KOPT-K1 (cell line): ENCODE measurements at regions not wholly inside any gene's neighbourhood (a gene's known extent, or its start where the extent isn't known, plus 50 kb on each side); places are given as distances from the start of the nearest gene placed in this dataset.
A peak's percentile ranks its signal among the peaks of the same experiment; 100 is the strongest.

Experiments
- H3K27ac ChIP-seq: fragments of 200-600 bp; sonication (generic); 2 replicates; pipeline ENCODE4 v1.5.1; 2016; ENCODE audit warnings: antibody characterized with exemption, mild to moderate bottlenecking, low read depth, low read length; ENCODE audit not compliant: poor library complexity, severe bottlenecking
- H3K36me3 ChIP-seq: fragments of 200-600 bp; sonication (generic); 2 replicates; pipeline ENCODE4 v1.5.1; 2017; ENCODE audit warnings: antibody characterized with exemption, mild to moderate bottlenecking, low read length, moderate library complexity; ENCODE audit not compliant: insufficient read depth
- H3K9me3 ChIP-seq: fragments of 200-600 bp; sonication (generic); 2 replicates; pipeline ENCODE4 v1.5.1; 2017; ENCODE audit warnings: antibody characterized with exemption, low read length, mild to moderate bottlenecking; ENCODE audit not compliant: insufficient read depth, poor library complexity, severe bottlenecking

DNA sequence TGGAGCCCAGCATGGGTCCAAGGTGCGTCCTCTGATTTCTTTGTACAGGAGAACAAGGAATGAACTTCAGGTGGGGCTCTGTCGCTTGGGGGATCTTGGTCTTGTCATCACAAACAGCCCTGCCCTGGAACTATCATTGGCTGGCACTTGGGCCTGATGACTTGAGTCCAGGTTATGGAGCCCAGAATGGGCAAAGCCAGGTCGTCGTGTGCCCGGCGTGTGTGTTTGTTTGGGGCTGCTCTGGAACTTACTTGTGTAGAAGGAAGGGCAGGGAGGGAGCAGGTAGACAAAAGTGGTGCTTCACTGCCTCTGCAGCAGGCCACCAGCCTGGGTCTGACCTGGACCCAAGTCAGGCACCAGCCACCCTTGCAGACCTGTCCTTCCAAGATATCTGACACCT, 306.3 kb upstream of the HS6ST1 start:
- Histone ChIP-seq H3K9me3 (no peaks in the 10 kb centered on the region), H3K36me3 (no peaks in the 10 kb centered on the region), H3K27ac (no peak overlapping the region)

DNA sequence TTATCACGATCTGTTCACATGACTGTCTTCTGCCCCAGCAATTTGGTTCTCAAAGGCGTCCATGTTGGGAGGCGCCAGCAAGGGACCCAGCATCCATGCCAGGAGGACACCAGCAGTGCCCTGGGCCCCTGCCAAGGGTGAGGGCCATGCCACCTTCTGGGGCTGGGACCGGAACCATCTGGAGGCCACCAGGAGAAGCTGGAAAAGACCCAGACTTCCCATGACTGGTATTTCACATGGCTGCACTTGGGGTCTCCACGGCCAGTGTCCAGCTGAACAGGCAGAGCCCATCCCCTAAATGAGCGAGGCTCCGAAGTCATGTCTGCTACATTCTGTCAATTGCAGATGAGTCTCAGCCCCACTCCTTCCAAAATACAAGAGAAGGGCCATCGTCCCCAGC, 306.8 kb upstream of the HS6ST1 start:
- no peak overlapping the region for H3K27ac ChIP-seq

DNA sequence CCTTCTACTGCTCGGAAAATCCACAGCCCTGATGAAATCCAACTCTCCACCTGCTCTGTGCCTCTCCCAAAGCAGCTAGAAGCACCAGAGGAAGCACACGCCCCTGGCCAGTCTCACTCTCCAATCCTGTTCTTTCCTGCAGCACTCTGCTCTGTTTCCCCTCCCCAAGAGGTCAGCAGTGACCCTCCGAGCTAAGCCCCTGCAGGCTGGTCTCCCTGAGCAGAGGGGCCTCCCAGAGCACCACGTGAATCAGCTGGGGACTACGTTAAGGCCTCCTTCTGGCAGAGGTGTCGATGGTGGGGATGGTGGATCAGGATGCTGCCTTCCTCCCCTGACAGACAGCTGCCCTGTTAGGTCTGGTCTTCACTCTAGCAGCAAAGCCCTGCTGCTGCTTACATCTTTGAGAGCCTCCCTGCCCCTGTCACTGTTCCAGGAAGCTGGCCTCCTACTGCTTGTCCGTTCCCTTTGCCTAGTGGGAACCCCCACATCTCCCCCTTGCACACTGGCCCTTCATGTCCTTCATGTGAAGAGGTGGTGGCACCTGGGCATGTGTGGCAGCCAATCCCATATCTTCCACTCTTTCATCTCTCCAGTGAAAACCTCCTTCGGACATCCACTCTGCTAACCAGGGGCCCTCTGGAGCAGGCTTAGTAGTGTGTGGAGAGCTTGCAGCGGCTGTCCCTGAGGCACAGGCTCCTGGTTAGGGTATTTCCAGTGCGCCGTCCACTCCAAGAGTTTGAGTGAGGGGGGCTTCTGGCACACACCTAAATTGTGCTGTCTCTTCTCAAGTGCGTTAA, 307.5 kb upstream of the HS6ST1 start:
- Histone ChIP-seq H3K27ac (no peak overlapping the region), H3K9me3 (no peaks in the 10 kb centered on the region), H3K36me3 (no peaks in the 10 kb centered on the region)

More for the DNA sequence above, 306.8 kb upstream of the HS6ST1 start:
- Histone ChIP-seq H3K36me3 (no peaks in the 10 kb centered on the region), H3K9me3 (no peaks in the 10 kb centered on the region)

DNA sequence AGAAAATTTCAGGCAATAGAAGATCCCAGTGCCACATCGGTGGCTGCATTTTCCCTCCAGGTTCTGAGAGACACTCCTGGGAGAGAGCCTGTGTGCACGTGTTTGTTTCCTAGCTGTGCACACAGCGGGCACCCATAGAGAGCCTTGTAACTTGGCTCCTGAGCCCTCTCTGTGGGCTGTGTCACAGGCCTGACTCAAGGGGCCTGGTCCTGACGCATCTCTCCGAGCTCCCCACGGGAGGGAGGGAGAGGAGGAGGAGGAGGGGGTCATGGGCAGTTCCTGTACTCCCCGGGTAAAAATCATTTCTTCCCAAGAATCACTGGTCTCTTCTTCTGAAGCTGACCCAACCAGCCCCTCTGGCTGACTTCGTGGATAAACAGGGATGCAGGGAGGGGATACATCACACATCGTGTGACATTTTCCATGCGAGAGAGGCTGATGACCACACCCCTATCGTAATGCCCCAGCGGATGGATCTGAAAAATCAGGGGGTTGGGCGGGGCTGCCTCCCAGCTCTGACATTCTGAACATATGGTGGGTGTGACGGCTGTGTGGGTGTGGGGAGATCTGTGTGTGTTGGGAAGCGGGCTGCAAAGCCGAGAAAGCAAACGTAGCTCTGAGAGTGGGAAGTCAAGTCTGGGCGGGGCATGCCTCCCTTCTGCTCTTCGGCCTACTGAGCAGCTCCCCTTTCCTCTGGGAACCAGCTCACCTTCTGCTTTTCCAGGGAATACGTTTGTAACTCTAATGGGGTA, 308.3 kb upstream of the HS6ST1 start:
- H3K27ac ChIP-seq: no peak overlapping the region
- no peaks in the 10 kb centered on the region for H3K9me3 ChIP-seq
- H3K36me3 ChIP-seq: no peaks in the 10 kb centered on the region

DNA sequence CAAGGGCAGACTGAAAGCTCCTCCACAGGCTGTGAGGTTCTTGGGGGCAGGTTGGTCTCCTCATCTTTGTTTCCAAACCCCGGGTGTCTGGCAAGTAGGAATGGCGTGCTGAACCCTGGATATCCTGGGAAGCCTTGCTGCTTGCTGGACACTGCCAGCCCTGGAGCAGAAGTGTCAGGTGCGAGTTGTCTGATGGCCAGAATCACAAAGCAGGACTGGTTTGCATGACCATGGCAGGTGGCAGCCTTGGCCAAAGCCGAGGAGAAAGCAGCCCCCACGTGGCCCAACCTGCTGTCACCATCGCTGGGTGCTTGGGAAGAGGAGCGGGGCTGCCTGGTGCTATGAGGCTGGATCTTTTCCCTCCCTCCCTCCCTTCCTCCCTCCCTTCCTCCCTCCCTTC, 309.5 kb upstream of the HS6ST1 start:
- Histone ChIP-seq H3K9me3 (no peaks in the 10 kb centered on the region), H3K27ac (no peak overlapping the region), H3K36me3 (no peaks in the 10 kb centered on the region)

DNA sequence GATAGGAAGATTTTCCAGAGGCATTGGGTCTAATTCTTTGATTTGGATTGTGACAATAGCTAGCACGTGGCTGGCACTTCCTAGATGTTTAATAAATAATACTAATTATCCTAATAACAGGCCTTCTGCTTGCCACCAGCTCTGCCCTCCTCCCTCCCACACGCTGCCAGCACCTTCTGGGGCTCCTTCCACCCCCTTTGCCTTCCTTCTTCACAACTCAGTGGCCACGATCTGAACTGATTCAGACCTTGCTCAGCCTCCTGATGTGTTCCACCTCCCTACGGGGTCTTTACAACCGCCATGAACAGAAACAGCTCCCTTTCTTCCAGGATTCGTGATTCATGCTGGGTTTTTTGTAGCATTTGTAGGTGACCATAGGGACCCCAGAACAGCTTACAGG, 310.3 kb upstream of the HS6ST1 start:
- Histone ChIP-seq H3K27ac (no peak overlapping the region), H3K36me3 (no peaks in the 10 kb centered on the region), H3K9me3 (no peaks in the 10 kb centered on the region)

DNA sequence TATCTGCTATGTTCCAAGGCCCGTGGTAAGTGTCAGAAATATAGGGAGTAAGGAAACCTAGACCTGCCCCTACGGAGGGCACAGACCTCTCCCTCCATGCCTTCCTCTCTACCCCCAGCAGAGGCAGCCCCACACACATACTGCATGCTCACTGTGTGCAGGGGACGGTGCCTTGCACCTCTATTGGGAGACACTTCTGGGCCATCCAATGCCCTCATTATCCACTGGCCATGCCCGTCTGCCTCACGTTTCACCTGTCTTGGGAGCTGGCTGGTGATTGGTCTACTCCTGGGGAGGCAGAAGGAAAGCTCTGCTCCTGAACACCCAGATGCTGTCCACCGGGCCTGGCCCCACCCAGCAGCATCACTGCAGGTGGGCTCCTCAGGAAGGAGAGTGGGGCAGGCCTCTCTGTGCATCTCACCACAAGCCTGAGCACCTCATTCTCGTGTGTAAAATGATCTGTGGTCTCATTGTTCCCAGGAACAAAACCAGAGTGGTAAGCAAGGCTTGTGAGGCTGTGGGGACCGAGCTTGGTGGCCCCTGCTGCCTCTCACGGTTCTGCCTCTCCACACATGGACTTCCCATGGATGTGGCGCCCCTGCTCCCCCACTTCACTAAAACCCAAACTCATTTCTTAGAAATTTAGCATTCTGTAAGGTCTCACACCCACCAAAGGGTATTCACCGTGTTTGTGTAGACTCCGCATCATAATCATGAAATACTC, 312.5 kb upstream of the HS6ST1 start:
- no peaks in the 10 kb centered on the region for H3K36me3 ChIP-seq
- peak overlapping the region; percentile 54 for H3K27ac ChIP-seq
- H3K9me3 ChIP-seq: no peaks in the 10 kb centered on the region

DNA sequence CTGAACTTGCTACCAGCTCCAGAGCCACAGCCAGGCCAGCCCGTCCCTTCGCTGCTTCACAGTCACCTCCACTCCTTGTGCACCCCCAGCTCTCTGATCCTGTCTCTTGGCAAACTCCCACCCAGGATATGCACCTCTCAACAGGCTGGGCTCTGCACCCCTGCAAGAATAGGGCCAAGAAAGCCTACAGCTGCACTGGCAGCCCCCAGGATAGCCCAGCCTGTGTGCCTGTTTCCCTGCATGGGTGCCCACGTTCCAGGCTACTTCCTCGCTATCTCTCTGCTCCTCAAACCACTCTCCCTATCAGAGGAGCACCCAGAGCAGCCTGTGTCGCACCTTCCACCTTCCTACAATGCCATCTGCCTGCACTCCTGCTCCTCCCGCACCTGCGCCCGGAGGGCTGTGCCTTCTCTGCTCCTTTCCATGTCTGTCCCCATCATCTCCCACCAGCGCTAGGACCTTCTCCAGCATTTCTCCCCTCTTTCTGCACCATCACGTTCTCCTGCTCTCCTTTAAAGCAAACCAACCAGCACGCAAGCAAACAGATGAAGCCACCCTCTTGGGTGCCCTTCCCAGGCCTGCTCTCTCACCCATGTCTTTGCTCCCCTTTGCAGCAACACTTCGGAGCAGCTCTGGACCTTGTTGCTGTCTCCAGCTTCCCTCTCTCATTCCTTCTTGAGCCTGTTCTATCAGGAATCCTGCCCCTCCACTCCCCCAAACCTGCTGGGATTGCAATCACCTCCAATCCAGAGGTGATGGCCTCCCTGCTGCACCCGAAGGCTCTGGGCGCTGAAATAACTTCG, 313.2 kb upstream of the HS6ST1 start:
- no peaks in the 10 kb centered on the region for H3K36me3 ChIP-seq
- H3K27ac ChIP-seq: peak overlapping the region; percentile 54
- H3K9me3 ChIP-seq: no peaks in the 10 kb centered on the region

DNA sequence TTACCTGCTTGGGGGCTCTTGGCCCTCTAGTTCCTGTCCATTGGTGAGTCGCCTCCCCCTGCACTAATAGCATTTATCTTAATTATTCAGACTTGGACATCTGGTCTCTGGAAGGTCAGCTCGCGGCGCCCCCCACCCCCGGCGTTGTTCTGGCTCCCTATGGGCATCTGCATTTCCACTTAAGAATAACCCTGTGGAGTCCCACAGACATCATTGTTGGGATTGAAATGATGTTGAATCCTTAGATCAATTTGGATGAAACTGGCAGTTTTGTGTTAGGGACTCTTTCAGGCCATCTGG, 313.8 kb upstream of the HS6ST1 start:
- Histone ChIP-seq H3K27ac (peak overlapping the region; percentile 54), H3K36me3 (no peaks in the 10 kb centered on the region), H3K9me3 (no peaks in the 10 kb centered on the region)

DNA sequence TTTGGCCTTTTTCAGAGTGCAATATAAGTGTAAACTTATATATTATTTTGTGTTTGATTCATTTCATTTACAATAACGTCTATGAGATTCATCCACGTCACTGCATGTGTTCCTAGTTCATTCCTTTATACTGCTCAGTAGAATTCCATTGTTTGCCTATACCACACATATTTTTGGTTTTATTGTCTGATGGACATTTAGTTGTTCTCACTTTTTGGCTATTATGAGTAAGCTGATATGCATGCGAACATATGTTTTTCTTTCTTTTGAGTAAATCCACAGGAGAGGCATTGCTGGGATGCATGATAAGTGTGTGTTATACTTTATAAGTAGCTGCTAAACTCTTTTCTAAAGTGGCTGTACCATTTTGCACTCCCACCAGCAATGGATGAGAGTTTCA, 314.8 kb upstream of the HS6ST1 start:
- no peak overlapping the region for H3K27ac ChIP-seq
- no peaks in the 10 kb centered on the region for H3K9me3 ChIP-seq
- no peaks in the 10 kb centered on the region for H3K36me3 ChIP-seq

DNA sequence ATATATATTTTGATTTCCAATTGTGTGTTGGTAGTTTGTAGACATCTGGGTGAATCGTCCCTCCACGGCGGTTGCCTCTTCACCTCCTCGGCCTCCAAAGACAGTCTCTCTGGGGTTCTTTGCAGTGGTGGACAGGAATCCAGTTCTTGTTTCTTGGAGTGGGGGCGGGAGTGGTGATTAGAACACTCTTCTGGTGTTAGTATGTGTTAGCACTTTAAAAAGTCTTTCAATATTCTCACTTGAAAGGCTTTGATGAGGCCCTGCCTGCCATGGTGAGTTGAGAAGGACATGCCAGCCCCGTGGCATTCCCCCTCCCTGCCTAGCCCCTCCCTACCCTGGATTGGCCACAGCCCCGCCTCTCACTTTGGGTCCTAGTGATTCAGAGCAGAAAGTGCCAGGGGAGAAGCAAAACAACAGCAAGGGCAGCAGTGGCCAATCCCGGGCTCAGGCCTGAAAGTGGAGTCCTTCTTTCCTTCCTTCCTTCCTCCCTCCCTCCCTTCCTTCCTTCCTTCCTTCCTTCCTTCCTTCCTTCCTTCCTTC, 316.8 kb upstream of the HS6ST1 start:
- Histone ChIP-seq H3K27ac (no peak overlapping the region), H3K9me3 (no peaks in the 10 kb centered on the region), H3K36me3 (no peaks in the 10 kb centered on the region)

DNA sequence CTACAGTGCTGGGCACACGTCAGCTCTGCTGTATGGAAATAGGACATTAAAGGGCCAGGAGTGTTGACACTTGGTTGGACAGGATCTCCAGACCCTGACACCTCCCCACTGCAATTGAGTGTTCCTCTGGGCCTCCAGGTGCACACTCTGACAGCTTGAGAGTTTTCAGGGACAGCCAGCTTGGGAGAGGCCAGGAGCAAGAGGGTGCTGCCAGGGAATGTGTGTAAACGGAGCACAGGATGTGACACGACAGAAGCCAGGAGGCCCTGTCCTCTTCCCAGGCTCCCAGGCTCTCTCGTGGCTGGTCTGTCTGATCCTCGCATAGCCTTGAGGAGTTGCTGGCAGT, 318.1 kb upstream of the HS6ST1 start:
- Histone ChIP-seq H3K27ac (peak overlapping the region; percentile 32), H3K9me3 (no peaks in the 10 kb centered on the region), H3K36me3 (no peaks in the 10 kb centered on the region)

DNA sequence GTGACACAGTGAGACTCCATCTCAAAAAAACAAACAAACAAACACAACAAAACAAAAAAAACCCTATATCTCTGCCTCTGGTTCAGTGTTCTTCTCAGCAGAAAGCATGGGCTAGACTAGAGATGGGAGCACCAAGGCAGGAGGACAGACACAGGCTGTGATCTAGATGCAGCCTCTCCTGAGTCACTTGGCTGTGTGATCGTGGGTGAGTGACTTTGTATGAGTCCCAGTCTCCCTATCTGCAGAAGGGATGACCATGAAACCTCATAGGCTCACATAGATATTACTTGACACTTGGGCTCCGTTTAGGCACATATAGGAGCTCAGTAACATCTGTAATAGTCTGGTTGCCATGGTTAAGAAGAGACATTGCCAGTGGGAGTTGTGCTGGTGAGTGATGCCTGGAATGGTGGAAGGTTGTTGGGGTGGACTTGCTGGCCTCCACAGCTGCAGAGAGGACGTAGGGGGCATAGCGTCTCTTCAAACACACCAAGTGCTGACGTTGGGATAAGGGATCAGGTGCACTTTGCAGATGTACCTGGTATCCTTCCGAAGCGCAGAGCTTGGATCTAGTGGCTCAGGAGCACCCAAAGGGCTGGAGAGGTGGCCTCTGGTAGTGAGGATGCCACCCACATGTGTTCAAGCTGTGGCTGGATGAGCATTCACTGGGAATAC, 318.9 kb upstream of the HS6ST1 start:
- Histone ChIP-seq H3K9me3 (no peaks in the 10 kb centered on the region), H3K36me3 (no peaks in the 10 kb centered on the region), H3K27ac (no peak overlapping the region)

DNA sequence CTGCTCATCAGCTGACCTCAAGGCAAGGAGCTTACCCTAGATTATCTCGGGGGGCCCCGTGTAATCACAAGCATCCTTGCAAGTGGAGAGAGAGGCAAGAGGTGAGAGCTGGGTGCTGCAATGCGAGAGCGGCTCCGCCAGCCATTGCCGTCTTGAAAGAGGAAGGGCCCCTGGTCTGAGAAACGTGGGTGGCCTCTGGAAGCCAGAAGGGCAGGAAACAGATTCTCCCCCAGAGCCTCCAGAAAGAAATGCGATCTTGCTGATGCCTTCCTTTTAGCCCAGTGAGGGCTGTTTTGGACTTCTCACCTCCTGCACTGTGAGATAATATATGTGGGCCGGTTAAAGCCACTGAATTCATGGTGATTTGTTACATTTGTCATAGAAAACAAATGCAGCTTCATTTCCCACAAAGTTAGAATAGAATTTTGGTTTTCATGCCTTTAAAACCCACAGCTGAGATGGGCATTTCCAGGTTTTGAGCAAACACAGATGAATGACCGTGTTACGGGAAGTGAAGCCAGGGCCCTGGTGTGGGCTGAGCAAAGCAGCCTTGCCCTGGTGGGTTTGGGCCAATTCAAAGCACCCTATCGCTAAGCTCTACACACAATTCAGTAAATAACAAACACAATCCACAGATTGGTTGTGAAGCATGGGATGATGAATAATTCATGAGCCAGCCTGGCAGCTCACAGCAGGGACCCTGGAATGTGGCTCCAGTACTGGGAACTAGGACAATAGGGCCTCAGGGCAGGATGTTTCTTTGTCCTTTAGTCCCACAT, 319.9 kb upstream of the HS6ST1 start:
- no peaks in the 10 kb centered on the region for H3K36me3 ChIP-seq
- no peaks in the 10 kb centered on the region for H3K9me3 ChIP-seq
- H3K27ac ChIP-seq: peak overlapping the region; percentile 7
